Stimulated activated naive B cell treated with anti-CD40 and anti-IgM and Interleukin-4, amounts not matched to agents 10 μg/mL and 1 μg/mL and 100 μg/mL, for 72 hours (primary cell): ENCODE measurements at regions not wholly inside any gene's neighbourhood (a gene's known extent, or its start where the extent isn't known, plus 50 kb on each side); places are given as distances from the start of the nearest gene placed in this dataset.
A peak's percentile ranks its signal among the peaks of the same experiment; 100 is the strongest.

Source experiments
- ATAC-seq, 2 donors: fragments of 150-1000 bp; cut with Tn5 transposase; replicated peaks; 2 replicates each; pipeline ENCODE4 v1.10.0; 2021; ENCODE audit warnings: moderate library complexity in 1 of 2
- DNase-seq: peaks from one replicate; pipeline ENCODE4 v3.0.0; 2021
- H3K27ac Mint-ChIP-seq: one replicate; pipeline ENCODE4 v1.8.0; 2022; ENCODE audit warnings: mild to moderate bottlenecking, mixed read lengths
- H3K27me3 Mint-ChIP-seq, 2 donors: one replicate each; pipeline ENCODE4 v1.8.0; 2022; ENCODE audit warnings: mixed read lengths in 2 of 2
- H3K36me3 Mint-ChIP-seq, 2 donors: one replicate each; pipeline ENCODE4 v1.8.0; 2022; ENCODE audit warnings: mixed read lengths in 2 of 2, mild to moderate bottlenecking in 1 of 2
- H3K4me1 Mint-ChIP-seq, 2 donors: one replicate each; pipeline ENCODE4 v1.8.0; 2022; ENCODE audit warnings: mixed read lengths in 2 of 2, mild to moderate bottlenecking in 1 of 2
- H3K4me3 Mint-ChIP-seq, 2 donors: one replicate each; pipeline ENCODE4 v1.8.0; 2022; ENCODE audit warnings: mild to moderate bottlenecking in 2 of 2, mixed read lengths in 2 of 2, moderate library complexity in 1 of 2
- H3K9me3 Mint-ChIP-seq, 2 donors: one replicate each; pipeline ENCODE4 v1.8.0; 2022; ENCODE audit warnings: mixed read lengths in 2 of 2, mild to moderate bottlenecking in 1 of 2

- no peak for DNase-seq
- no peaks in the 10 kb centered on the region for H3K36me3 Mint-ChIP-seq
- H3K4me1 Mint-ChIP-seq, result peaks cover 3 to 6% of the 10 kb centered on the region in 2 donors
- ATAC-seq, result no peak
- H3K27ac Mint-ChIP-seq, result no peak overlapping the region
- H3K9me3 Mint-ChIP-seq, result no peaks in the 10 kb centered on the region
- no peak overlapping the region for H3K4me3 Mint-ChIP-seq
- H3K27me3 Mint-ChIP-seq, result peaks cover 57 to 61% of the 10 kb centered on the region in 2 donors
These were observed 56.1 kb upstream of the GLI2 start for GRCh38 chr2:120679526-120679925.

- H3K4me1 Mint-ChIP-seq, result peaks cover 3 to 6% of the 10 kb centered on the region in 2 donors
- H3K36me3 Mint-ChIP-seq, result no peaks in the 10 kb centered on the region
- H3K27ac Mint-ChIP-seq, result peak overlapping the region; percentile 70
- H3K4me3 Mint-ChIP-seq, result peak overlapping the region; percentile 21 to 33
- no peaks in the 10 kb centered on the region for H3K9me3 Mint-ChIP-seq
- ATAC-seq (peak; percentile 87 to 89), DNase-seq (peak; percentile 42)
- H3K27me3 Mint-ChIP-seq, result peaks cover 59 to 62% of the 10 kb centered on the region in 2 donors
These were observed 55.4 kb upstream of the GLI2 start for GRCh38 chr2:120680136-120680761.

GRCh38 chr2:120681181-120681580 is 54.5 kb upstream of the GLI2 start:
- Mint-ChIP-seq H3K36me3 (no peaks in the 10 kb centered on the region), H3K27me3 (peaks cover 53 to 54% of the 10 kb centered on the region in 2 donors), H3K4me3 (no peak overlapping the region), H3K9me3 (no peaks in the 10 kb centered on the region), H3K27ac (no peak overlapping the region), H3K4me1 (peaks cover 3 to 6% of the 10 kb centered on the region in 2 donors)
- DNase-seq, result no peak
- no peak for ATAC-seq

GRCh38 chr2:120681696-120682288 is 53.9 kb upstream of the GLI2 start:
- no peak overlapping the region for H3K27ac Mint-ChIP-seq
- peaks cover 46 to 51% of the 10 kb centered on the region in 2 donors for H3K27me3 Mint-ChIP-seq
- no peak overlapping the region for H3K4me3 Mint-ChIP-seq
- peaks cover 3 to 6% of the 10 kb centered on the region in 2 donors for H3K4me1 Mint-ChIP-seq
- DNase-seq, result no peak
- no peak for ATAC-seq
- no peaks in the 10 kb centered on the region for H3K36me3 Mint-ChIP-seq
- no peaks in the 10 kb centered on the region for H3K9me3 Mint-ChIP-seq

- Mint-ChIP-seq H3K27me3 (peaks cover 39 to 44% of the 10 kb centered on the region in 2 donors), H3K4me1 (peaks cover 3 to 6% of the 10 kb centered on the region in 2 donors), H3K27ac (no peak overlapping the region), H3K9me3 (peaks cover 0 to 5% of the 10 kb centered on the region in 2 donors), H3K4me3 (no peak overlapping the region), H3K36me3 (no peaks in the 10 kb centered on the region)
- no peak for DNase-seq
- no peak for ATAC-seq
These were observed 53.0 kb upstream of the GLI2 start for GRCh38 chr2:120682654-120683053.

- no peak overlapping the region for H3K27ac Mint-ChIP-seq
- H3K27me3 Mint-ChIP-seq, result peaks cover 34 to 39% of the 10 kb centered on the region in 2 donors
- DNase-seq, result no peak
- ATAC-seq, result no peak
- H3K36me3 Mint-ChIP-seq, result no peaks in the 10 kb centered on the region
- H3K4me1 Mint-ChIP-seq, result peaks cover 3 to 6% of the 10 kb centered on the region in 2 donors
- H3K9me3 Mint-ChIP-seq, result peaks cover 0 to 5% of the 10 kb centered on the region in 2 donors
- H3K4me3 Mint-ChIP-seq, result no peak overlapping the region
These were observed 52.6 kb upstream of the GLI2 start for GRCh38 chr2:120683081-120683480.

GRCh38 chr2:120683701-120684100 is 52.0 kb upstream of the GLI2 start:
- no peaks in the 10 kb centered on the region for H3K36me3 Mint-ChIP-seq
- H3K27ac Mint-ChIP-seq, result no peak overlapping the region
- peaks cover 0 to 5% of the 10 kb centered on the region in 2 donors for H3K9me3 Mint-ChIP-seq
- no peak for DNase-seq
- no peak for ATAC-seq
- peaks cover 3 to 6% of the 10 kb centered on the region in 2 donors for H3K4me1 Mint-ChIP-seq
- peaks cover 29 to 36% of the 10 kb centered on the region in 2 donors for H3K27me3 Mint-ChIP-seq
- no peak overlapping the region for H3K4me3 Mint-ChIP-seq

GRCh38 chr2:120684289-120685065 is 51.2 kb upstream of the GLI2 start:
- H3K4me1 Mint-ChIP-seq, result peaks cover 3 to 6% of the 10 kb centered on the region in 2 donors
- no peak overlapping the region for H3K27ac Mint-ChIP-seq
- DNase-seq (no peak), ATAC-seq (no peak)
- H3K36me3 Mint-ChIP-seq, result no peaks in the 10 kb centered on the region
- H3K27me3 Mint-ChIP-seq, result peaks cover 29 to 35% of the 10 kb centered on the region in 2 donors
- no peak overlapping the region for H3K4me3 Mint-ChIP-seq
- H3K9me3 Mint-ChIP-seq, result peaks cover 0 to 5% of the 10 kb centered on the region in 2 donors

- ATAC-seq (no peak), DNase-seq (no peak)
- Mint-ChIP-seq H3K4me3 (no peak overlapping the region), H3K27me3 (peaks cover 28 to 41% of the 10 kb centered on the region in 2 donors), H3K4me1 (peaks cover under 1 to 1% of the 10 kb centered on the region in 2 donors), H3K9me3 (peaks cover 0 to 5% of the 10 kb centered on the region in 2 donors), H3K27ac (no peak overlapping the region), H3K36me3 (no peaks in the 10 kb centered on the region)
These were observed 50.3 kb upstream of the GLI2 start for GRCh38 chr2:120685066-120685973.
